ENCODE measurements at regions not wholly inside any gene's neighbourhood (a gene's known extent, or its start where the extent isn't known, plus 50 kb on each side); places are given as distances from the start of the nearest gene placed in this dataset.

- no peak overlapping the region for H3K4me3 ChIP-seq (ENCODE audit: control extremely low read depth in 1 of 5, extremely low read depth in 1 of 5, insufficient read depth in 1 of 5, low read depth in 2 of 5, low read length in 4 of 5)
- H3K9ac ChIP-seq (ENCODE audit: low read length), result no peak overlapping the region
- TF ChIP-seq CTCF (IDR thresholded peaks at IDR 0.05), result no peak
- no peak for TF ChIP-seq EZH2 (IDR thresholded peaks at IDR 0.05; ENCODE audit: borderline replicate concordance, insufficient read depth, low read depth, low read length, poor library complexity, severe bottlenecking)
- Mint-ChIP-seq H3K27ac (no peak overlapping the region), H3K4me3 (no peak overlapping the region), H3K27me3 (peaks cover 38% of the 10 kb centered on the region), H3K4me1 (no peaks in the 10 kb centered on the region), H3K9me3 (ENCODE audit: insufficient read depth) (no peaks in the 10 kb centered on the region)
- H3K27ac ChIP-seq (ENCODE audit: low read length in 2 of 2), result no peak overlapping the region
- H3K79me2 ChIP-seq (ENCODE audit: control insufficient read depth, insufficient read depth, low read length), result no peaks in the 10 kb centered on the region
- H3K9me3 ChIP-seq (ENCODE audit: control extremely low read depth in 1 of 3, control insufficient read depth in 2 of 3, insufficient read depth in 1 of 3, low read length in 2 of 3), result no peaks in the 10 kb centered on the region
- no peak overlapping the region for H3K4me2 ChIP-seq (replicated peaks; ENCODE audit: low read depth, low read length, poor library complexity, severe bottlenecking)
- H4K20me1 ChIP-seq (ENCODE audit: control insufficient read depth, insufficient read depth, low read length, poor library complexity, severe bottlenecking), result no peaks in the 10 kb centered on the region
- WGBS (ENCODE audit: insufficient coverage), result 80% methylated on average over 13 of the region's 15 CpGs
- ChIA-PET POLR2A (no interaction called here), CTCF (no interaction called here)
- H3K27me3 ChIP-seq (replicated peaks in 1 of 4; ENCODE audit: control extremely low read depth in 1 of 4, control insufficient read depth in 3 of 4, insufficient read depth in 4 of 4, low read length in 3 of 4), result peaks cover 0 to 21% (median 5%) of the 10 kb centered on the region in 4 experiments
- DNase-seq, result no peak
- no peak overlapping the region for H2AFZ ChIP-seq (ENCODE audit: insufficient read depth, low read depth, low read length, poor library complexity, severe bottlenecking)
- no peak for ATAC-seq (ENCODE audit: low read depth)
- no peaks in the 10 kb centered on the region for H3K36me3 ChIP-seq (replicated peaks in 1 of 2; ENCODE audit: control extremely low read depth in 1 of 2, control insufficient read depth in 1 of 2, extremely low read depth in 1 of 2, insufficient read depth in 2 of 2, low read length in 1 of 2)
- H3K4me1 ChIP-seq (ENCODE audit: control insufficient read depth in 2 of 2, insufficient read depth in 2 of 2, low read length in 2 of 2), result no peaks in the 10 kb centered on the region
- intact Hi-C loops (cut with micrococcal nuclease), result no loop called here
Observed at GRCh38 chr1:25054526-25055323, 124.6 kb upstream of the RUNX3 start.

- intact Hi-C loops (cut with micrococcal nuclease), result no loop called here
- H3K79me2 ChIP-seq (ENCODE audit: control insufficient read depth, insufficient read depth, low read length), result no peaks in the 10 kb centered on the region
- H3K4me1 ChIP-seq (ENCODE audit: control insufficient read depth in 2 of 2, insufficient read depth in 2 of 2, low read length in 2 of 2), result no peaks in the 10 kb centered on the region
- POLR2A ChIA-PET, result no interaction called here
- Mint-ChIP-seq H3K4me1 (no peaks in the 10 kb centered on the region), H3K27me3 (peaks cover 38% of the 10 kb centered on the region), H3K4me3 (no peak overlapping the region), H3K9me3 (ENCODE audit: insufficient read depth) (no peaks in the 10 kb centered on the region), H3K27ac (no peak overlapping the region)
- no peak overlapping the region for H3K4me2 ChIP-seq (replicated peaks; ENCODE audit: low read depth, low read length, poor library complexity, severe bottlenecking)
- H3K36me3 ChIP-seq (replicated peaks in 1 of 2; ENCODE audit: control extremely low read depth in 1 of 2, control insufficient read depth in 1 of 2, extremely low read depth in 1 of 2, insufficient read depth in 2 of 2, low read length in 1 of 2), result no peaks in the 10 kb centered on the region
- H3K27ac ChIP-seq (ENCODE audit: low read length in 2 of 2), result no peak overlapping the region
- H4K20me1 ChIP-seq (ENCODE audit: control insufficient read depth, insufficient read depth, low read length, poor library complexity, severe bottlenecking), result no peaks in the 10 kb centered on the region
- H3K9me3 ChIP-seq (ENCODE audit: control extremely low read depth in 1 of 3, control insufficient read depth in 2 of 3, insufficient read depth in 1 of 3, low read length in 2 of 3), result no peaks in the 10 kb centered on the region
- H3K4me3 ChIP-seq (ENCODE audit: control extremely low read depth in 1 of 5, extremely low read depth in 1 of 5, insufficient read depth in 1 of 5, low read depth in 2 of 5, low read length in 4 of 5), result no peak overlapping the region
- H3K27me3 ChIP-seq (replicated peaks in 1 of 4; ENCODE audit: control extremely low read depth in 1 of 4, control insufficient read depth in 3 of 4, insufficient read depth in 4 of 4, low read length in 3 of 4), result peaks cover 0 to 21% (median 5%) of the 10 kb centered on the region in 4 experiments
- 39% methylated on average over 11 of the region's 12 CpGs for WGBS (ENCODE audit: insufficient coverage)
- no peak overlapping the region for H2AFZ ChIP-seq (ENCODE audit: insufficient read depth, low read depth, low read length, poor library complexity, severe bottlenecking)
- no peak for ATAC-seq (ENCODE audit: low read depth)
- CTCF ChIA-PET, result interaction anchor here (1.6 kb wide), 1 partner anchor 206 kb away, joined by 4 read pairs; no protein-coding TSS in a partner anchor
- DNase-seq, result no peak
- H3K9ac ChIP-seq (ENCODE audit: low read length), result no peak overlapping the region
- TF ChIP-seq EZH2 (IDR thresholded peaks at IDR 0.05; ENCODE audit: borderline replicate concordance, insufficient read depth, low read depth, low read length, poor library complexity, severe bottlenecking), result no peak
- TF ChIP-seq CTCF (IDR thresholded peaks at IDR 0.05), result no peak
Observed at GRCh38 chr1:25053576-25054250, 123.6 kb upstream of the RUNX3 start.
